ENCODE measurements at regions not wholly inside any gene's neighbourhood (a gene's known extent, or its start where the extent isn't known, plus 50 kb on each side); places are given as distances from the start of the nearest gene placed in this dataset.

- H4K20me1 ChIP-seq (ENCODE audit: control insufficient read depth, insufficient read depth) = no peaks in the 10 kb centered on the region
Observed at GRCh38 chr1:164261691-164262240, 297.2 kb upstream of the PBX1 start.

More at GRCh38 chr1:164261691-164262240, 297.2 kb upstream of the PBX1 start:
- CTCF ChIA-PET = no interaction called here
- DNase-seq (ENCODE audit: low read depth, low spot score) = no peak
- H3K9ac ChIP-seq (ENCODE audit: control insufficient read depth, insufficient read depth, low read length) = no peak overlapping the region
- no peak overlapping the region for H3K4me2 ChIP-seq (ENCODE audit: control insufficient read depth, insufficient read depth)
- no peaks in the 10 kb centered on the region for H3K9me3 ChIP-seq (replicated peaks; ENCODE audit: control insufficient read depth, insufficient read depth, low read length)
- SMC1A ChIA-PET (ENCODE audit: uncharacterized antibody, unreplicated experiment) = interaction anchor here (0.6 kb wide), 1 partner anchor 67 kb away, joined by 3 read pairs; no protein-coding TSS in a partner anchor
- no peaks in the 10 kb centered on the region for H3K4me1 ChIP-seq (ENCODE audit: control insufficient read depth, insufficient read depth, low read length)
- no peaks in the 10 kb centered on the region for H3K36me3 ChIP-seq (ENCODE audit: control insufficient read depth in 2 of 2, insufficient read depth in 2 of 2, low read length in 1 of 2)
- no peak overlapping the region for H2AFZ ChIP-seq (ENCODE audit: control insufficient read depth, low read depth, low read length)
- intact Hi-C loops (cut with micrococcal nuclease; ENCODE audit: unreplicated experiment) = no loop called here
- no peaks in the 10 kb centered on the region for H3K27me3 ChIP-seq (replicated peaks in 1 of 2; ENCODE audit: control insufficient read depth in 2 of 2, insufficient read depth in 2 of 2, low read length in 1 of 2)
- no peaks in the 10 kb centered on the region for H3K79me2 ChIP-seq (ENCODE audit: control insufficient read depth, insufficient read depth, low read length)
- 0% methylated on average over 2 of the region's 2 CpGs for WGBS (ENCODE audit: insufficient coverage, insufficient replicate concordance, low lambda C conversion rate, missing lambda C conversion rate)
- RAD21 ChIA-PET (ENCODE audit: unreplicated experiment) = no interaction called here
- no TSS peak for BruUV-seq (replicated peaks)
- H3K4me3 ChIP-seq = no peak overlapping the region
- in situ Hi-C loops (cut with MboI) = no loop called here
- FAIRE-seq = no peak
- POLR2A ChIA-PET = no interaction called here
- no peak for TF ChIP-seq E2F4 (IDR thresholded peaks at IDR 0.05; ENCODE audit: low read depth, low read length)
- TF ChIP-seq CTCF (IDR thresholded peaks at IDR 0.05 in 2 of 3, conservative IDR thresholded peaks at IDR 0.05 in 1 of 3; ENCODE audit: control insufficient read depth in 2 of 3, extremely low read depth in 1 of 3, insufficient read depth in 1 of 3, low read depth in 3 of 3, low read length in 3 of 3) = no peak
- no peak for TF ChIP-seq BHLHE40 (IDR thresholded peaks at IDR 0.05; ENCODE audit: borderline replicate concordance in 1 of 2, low read depth in 2 of 2, low read length in 1 of 2)
- TF ChIP-seq PAX5 (IDR thresholded peaks at IDR 0.05; ENCODE audit: borderline replicate concordance, low read depth, low read length) = no peak
- TF ChIP-seq IKZF1 (conservative IDR thresholded peaks at IDR 0.05) = no peak
- TF ChIP-seq KDM1A (IDR thresholded peaks at IDR 0.05; ENCODE audit: borderline replicate concordance) = no peak
- no peak for TF ChIP-seq YBX1 (IDR thresholded peaks at IDR 0.05)
- TF ChIP-seq HDAC6 (IDR thresholded peaks at IDR 0.05; ENCODE audit: unreplicated experiment) = no peak
- TF ChIP-seq, protein P1, sequence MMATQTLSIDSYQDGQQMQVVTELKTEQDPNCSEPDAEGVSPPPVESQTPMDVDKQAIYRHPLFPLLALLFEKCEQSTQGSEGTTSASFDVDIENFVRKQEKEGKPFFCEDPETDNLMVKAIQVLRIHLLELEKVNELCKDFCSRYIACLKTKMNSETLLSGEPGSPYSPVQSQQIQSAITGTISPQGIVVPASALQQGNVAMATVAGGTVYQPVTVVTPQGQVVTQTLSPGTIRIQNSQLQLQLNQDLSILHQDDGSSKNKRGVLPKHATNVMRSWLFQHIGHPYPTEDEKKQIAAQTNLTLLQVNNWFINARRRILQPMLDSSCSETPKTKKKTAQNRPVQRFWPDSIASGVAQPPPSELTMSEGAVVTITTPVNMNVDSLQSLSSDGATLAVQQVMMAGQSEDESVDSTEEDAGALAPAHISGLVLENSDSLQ (IDR thresholded peaks at IDR 0.05) = no peak
- TF ChIP-seq ZBED1 (IDR thresholded peaks at IDR 0.05; ENCODE audit: borderline replicate concordance) = no peak
- TF ChIP-seq, protein P2, sequence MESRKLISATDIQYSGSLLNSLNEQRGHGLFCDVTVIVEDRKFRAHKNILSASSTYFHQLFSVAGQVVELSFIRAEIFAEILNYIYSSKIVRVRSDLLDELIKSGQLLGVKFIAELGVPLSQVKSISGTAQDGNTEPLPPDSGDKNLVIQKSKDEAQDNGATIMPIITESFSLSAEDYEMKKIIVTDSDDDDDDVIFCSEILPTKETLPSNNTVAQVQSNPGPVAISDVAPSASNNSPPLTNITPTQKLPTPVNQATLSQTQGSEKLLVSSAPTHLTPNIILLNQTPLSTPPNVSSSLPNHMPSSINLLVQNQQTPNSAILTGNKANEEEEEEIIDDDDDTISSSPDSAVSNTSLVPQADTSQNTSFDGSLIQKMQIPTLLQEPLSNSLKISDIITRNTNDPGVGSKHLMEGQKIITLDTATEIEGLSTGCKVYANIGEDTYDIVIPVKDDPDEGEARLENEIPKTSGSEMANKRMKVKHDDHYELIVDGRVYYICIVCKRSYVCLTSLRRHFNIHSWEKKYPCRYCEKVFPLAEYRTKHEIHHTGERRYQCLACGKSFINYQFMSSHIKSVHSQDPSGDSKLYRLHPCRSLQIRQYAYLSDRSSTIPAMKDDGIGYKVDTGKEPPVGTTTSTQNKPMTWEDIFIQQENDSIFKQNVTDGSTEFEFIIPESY (IDR thresholded peaks at IDR 0.05) = no peak
- TF ChIP-seq, protein P3, sequence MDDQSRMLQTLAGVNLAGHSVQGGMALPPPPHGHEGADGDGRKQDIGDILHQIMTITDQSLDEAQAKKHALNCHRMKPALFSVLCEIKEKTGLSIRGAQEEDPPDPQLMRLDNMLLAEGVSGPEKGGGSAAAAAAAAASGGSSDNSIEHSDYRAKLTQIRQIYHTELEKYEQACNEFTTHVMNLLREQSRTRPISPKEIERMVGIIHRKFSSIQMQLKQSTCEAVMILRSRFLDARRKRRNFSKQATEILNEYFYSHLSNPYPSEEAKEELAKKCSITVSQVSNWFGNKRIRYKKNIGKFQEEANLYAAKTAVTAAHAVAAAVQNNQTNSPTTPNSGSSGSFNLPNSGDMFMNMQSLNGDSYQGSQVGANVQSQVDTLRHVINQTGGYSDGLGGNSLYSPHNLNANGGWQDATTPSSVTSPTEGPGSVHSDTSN (IDR thresholded peaks at IDR 0.05; ENCODE audit: insufficient replicate concordance, low read depth, low read length) = no peak
- TF ChIP-seq, protein P4, sequence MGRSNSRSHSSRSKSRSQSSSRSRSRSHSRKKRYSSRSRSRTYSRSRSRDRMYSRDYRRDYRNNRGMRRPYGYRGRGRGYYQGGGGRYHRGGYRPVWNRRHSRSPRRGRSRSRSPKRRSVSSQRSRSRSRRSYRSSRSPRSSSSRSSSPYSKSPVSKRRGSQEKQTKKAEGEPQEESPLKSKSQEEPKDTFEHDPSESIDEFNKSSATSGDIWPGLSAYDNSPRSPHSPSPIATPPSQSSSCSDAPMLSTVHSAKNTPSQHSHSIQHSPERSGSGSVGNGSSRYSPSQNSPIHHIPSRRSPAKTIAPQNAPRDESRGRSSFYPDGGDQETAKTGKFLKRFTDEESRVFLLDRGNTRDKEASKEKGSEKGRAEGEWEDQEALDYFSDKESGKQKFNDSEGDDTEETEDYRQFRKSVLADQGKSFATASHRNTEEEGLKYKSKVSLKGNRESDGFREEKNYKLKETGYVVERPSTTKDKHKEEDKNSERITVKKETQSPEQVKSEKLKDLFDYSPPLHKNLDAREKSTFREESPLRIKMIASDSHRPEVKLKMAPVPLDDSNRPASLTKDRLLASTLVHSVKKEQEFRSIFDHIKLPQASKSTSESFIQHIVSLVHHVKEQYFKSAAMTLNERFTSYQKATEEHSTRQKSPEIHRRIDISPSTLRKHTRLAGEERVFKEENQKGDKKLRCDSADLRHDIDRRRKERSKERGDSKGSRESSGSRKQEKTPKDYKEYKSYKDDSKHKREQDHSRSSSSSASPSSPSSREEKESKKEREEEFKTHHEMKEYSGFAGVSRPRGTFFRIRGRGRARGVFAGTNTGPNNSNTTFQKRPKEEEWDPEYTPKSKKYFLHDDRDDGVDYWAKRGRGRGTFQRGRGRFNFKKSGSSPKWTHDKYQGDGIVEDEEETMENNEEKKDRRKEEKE (IDR thresholded peaks at IDR 0.05) = no peak
- ATAC-seq = no peak
- no peak overlapping the region for H3K27ac ChIP-seq (ENCODE audit: control insufficient read depth, insufficient read depth)
